GM23338 (cell line): ENCODE measurements at regions not wholly inside any gene's neighbourhood (a gene's known extent, or its start where the extent isn't known, plus 50 kb on each side); places are given as distances from the start of the nearest gene placed in this dataset.

ENCODE experiments used
- CREB1 ChIP-seq: fragments of 250-450 bp; sonication (Bioruptor Pico); IDR thresholded peaks from 2 replicates; pipeline ENCODE4 v1.5.0; 2020; ENCODE audit warnings: low read depth, mild to moderate bottlenecking, moderate library complexity
- CTCF ChIP-seq, 2 experiments: fragments of 200-600 bp in 1 of 2; sonication (generic) in 1 of 2; conservative IDR thresholded peaks; 2 replicates each; pipeline versions ENCODE4 v1.5.1 to v1.6.1; 2016 to 2017; ENCODE audit warnings: antibody characterized with exemption in 2 of 2, low read depth in 2 of 2, mild to moderate bottlenecking in 2 of 2, moderate library complexity in 1 of 2
- ETS1 ChIP-seq: IDR thresholded peaks from 2 replicates; pipeline ENCODE4 v1.6.1; 2016; ENCODE audit warnings: antibody characterized with exemption
- EZH2 ChIP-seq: fragments of 200-600 bp; sonication (generic); IDR thresholded peaks from one replicate; pipeline ENCODE4 v1.8.0; 2017; ENCODE audit warnings: antibody characterized with exemption, mild to moderate bottlenecking, low read depth; ENCODE audit not compliant: unreplicated experiment
- EZH2phosphoT487 ChIP-seq: fragments of 200-600 bp; sonication (generic); IDR thresholded peaks from one replicate; pipeline ENCODE4 v1.8.1; 2018; ENCODE audit warnings: antibody characterized with exemption; ENCODE audit not compliant: unreplicated experiment
- JUNB ChIP-seq: IDR thresholded peaks from one replicate; pipeline ENCODE4 v1.6.1; 2016; ENCODE audit warnings: antibody characterized with exemption; ENCODE audit not compliant: unreplicated experiment
- NANOG ChIP-seq: IDR thresholded peaks from 2 replicates; pipeline ENCODE4 v1.6.1; 2016; ENCODE audit warnings: antibody characterized with exemption, borderline replicate concordance
- POLR2AphosphoS5 ChIP-seq: IDR thresholded peaks from 2 replicates; pipeline ENCODE4 v1.6.1; 2016; ENCODE audit warnings: antibody characterized with exemption, low read depth
- REST ChIP-seq: IDR thresholded peaks from one replicate; pipeline ENCODE4 v1.6.1; 2018; ENCODE audit warnings: antibody characterized with exemption; ENCODE audit not compliant: unreplicated experiment
- STAT1 ChIP-seq: IDR thresholded peaks from one replicate; pipeline ENCODE4 v1.6.1; 2016; ENCODE audit warnings: antibody characterized with exemption; ENCODE audit not compliant: unreplicated experiment
- ZNF114 ChIP-seq: fragments of 250-450 bp; sonication (Bioruptor Pico); IDR thresholded peaks from 2 replicates; pipeline ENCODE4 v1.5.0; 2020; ENCODE audit warnings: mild to moderate bottlenecking, moderate library complexity
- ZNF331 ChIP-seq: fragments of 250-450 bp; sonication (Bioruptor Pico); IDR thresholded peaks from 2 replicates; pipeline ENCODE4 v1.5.0; 2020; ENCODE audit warnings: low read depth, mild to moderate bottlenecking, moderate library complexity
- TF ChIP-seq, protein P1 (sequence below): fragments of 250-450 bp; sonication (Bioruptor Pico); IDR thresholded peaks from 2 replicates; pipeline ENCODE4 v1.5.0; 2020; ENCODE audit warnings: mild to moderate bottlenecking, moderate library complexity

DNA sequence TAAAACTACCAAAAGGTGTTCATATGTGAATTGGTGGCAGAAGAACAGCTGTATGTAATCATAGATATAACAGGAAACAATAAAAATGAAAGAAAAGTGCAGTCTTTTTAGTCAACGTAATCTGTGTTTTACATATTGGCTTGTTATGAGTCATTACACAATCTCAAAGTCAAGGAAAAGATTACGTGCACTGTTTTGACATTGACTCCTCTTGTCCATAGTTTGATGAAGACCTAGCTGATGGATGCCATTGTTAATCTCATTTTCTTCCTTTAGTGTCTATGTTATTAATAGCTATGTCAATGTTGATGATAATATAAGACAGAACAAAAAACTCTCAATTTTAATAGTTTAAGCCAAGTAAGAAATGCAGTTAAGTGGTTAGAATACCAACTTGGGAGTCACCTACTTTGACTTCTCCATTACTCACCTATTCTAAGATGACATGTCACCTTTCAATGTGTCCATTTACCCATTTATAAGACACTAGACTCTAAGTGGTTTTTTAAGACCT is 84.5 kb upstream of the SAMSN1 start:
- TF ChIP-seq EZH2: no peak
- no peak for TF ChIP-seq CTCF (conservative IDR thresholded peaks at IDR 0.05; ENCODE audit: low read depth in 2 of 2)
- TF ChIP-seq REST: no peak
- TF ChIP-seq CREB1 (CRISPR knock-in tag): no peak
- no peak for TF ChIP-seq JUNB
- no peak for TF ChIP-seq POLR2AphosphoS5
- no peak for TF ChIP-seq EZH2phosphoT487
- no peak for TF ChIP-seq ETS1
- TF ChIP-seq, protein P1, sequence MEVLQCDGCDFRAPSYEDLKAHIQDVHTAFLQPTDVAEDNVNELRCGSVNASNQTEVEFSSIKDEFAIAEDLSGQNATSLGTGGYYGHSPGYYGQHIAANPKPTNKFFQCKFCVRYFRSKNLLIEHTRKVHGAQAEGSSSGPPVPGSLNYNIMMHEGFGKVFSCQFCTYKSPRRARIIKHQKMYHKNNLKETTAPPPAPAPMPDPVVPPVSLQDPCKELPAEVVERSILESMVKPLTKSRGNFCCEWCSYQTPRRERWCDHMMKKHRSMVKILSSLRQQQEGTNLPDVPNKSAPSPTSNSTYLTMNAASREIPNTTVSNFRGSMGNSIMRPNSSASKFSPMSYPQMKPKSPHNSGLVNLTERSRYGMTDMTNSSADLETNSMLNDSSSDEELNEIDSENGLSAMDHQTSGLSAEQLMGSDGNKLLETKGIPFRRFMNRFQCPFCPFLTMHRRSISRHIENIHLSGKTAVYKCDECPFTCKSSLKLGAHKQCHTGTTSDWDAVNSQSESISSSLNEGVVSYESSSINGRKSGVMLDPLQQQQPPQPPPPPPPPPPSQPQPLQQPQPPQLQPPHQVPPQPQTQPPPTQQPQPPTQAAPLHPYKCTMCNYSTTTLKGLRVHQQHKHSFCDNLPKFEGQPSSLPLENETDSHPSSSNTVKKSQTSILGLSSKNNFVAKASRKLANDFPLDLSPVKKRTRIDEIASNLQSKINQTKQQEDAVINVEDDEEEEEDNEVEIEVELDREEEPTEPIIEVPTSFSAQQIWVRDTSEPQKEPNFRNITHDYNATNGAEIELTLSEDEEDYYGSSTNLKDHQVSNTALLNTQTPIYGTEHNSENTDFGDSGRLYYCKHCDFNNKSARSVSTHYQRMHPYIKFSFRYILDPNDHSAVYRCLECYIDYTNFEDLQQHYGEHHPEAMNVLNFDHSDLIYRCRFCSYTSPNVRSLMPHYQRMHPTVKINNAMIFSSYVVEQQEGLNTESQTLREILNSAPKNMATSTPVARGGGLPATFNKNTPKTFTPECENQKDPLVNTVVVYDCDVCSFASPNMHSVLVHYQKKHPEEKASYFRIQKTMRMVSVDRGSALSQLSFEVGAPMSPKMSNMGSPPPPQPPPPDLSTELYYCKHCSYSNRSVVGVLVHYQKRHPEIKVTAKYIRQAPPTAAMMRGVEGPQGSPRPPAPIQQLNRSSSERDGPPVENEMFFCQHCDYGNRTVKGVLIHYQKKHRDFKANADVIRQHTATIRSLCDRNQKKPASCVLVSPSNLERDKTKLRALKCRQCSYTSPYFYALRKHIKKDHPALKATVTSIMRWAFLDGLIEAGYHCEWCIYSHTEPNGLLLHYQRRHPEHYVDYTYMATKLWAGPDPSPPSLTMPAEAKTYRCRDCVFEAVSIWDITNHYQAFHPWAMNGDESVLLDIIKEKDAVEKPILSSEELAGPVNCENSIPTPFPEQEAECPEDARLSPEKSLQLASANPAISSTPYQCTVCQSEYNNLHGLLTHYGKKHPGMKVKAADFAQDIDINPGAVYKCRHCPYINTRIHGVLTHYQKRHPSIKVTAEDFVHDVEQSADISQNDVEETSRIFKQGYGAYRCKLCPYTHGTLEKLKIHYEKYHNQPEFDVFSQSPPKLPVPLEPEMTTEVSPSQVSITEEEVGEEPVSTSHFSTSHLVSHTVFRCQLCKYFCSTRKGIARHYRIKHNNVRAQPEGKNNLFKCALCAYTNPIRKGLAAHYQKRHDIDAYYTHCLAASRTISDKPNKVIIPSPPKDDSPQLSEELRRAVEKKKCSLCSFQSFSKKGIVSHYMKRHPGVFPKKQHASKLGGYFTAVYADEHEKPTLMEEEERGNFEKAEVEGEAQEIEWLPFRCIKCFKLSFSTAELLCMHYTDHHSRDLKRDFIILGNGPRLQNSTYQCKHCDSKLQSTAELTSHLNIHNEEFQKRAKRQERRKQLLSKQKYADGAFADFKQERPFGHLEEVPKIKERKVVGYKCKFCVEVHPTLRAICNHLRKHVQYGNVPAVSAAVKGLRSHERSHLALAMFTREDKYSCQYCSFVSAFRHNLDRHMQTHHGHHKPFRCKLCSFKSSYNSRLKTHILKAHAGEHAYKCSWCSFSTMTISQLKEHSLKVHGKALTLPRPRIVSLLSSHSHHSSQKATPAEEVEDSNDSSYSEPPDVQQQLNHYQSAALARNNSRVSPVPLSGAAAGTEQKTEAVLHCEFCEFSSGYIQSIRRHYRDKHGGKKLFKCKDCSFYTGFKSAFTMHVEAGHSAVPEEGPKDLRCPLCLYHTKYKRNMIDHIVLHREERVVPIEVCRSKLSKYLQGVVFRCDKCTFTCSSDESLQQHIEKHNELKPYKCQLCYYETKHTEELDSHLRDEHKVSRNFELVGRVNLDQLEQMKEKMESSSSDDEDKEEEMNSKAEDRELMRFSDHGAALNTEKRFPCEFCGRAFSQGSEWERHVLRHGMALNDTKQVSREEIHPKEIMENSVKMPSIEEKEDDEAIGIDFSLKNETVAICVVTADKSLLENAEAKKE (CRISPR knock-in tag): no peak
- TF ChIP-seq ZNF114: no peak
- TF ChIP-seq NANOG: no peak
- no peak for TF ChIP-seq ZNF331 (CRISPR knock-in tag)
- no peak for TF ChIP-seq STAT1
